HG02623 (cell line): ENCODE measurements at regions not wholly inside any gene's neighbourhood (a gene's known extent, or its start where the extent isn't known, plus 50 kb on each side); places are given as distances from the start of the nearest gene placed in this dataset.
"Not testable (repeated sequence)": the region's sequence is repeated elsewhere in the genome, so short reads cannot be mapped to it uniquely, and the experiment has no call there.

Experiments
- ATAC-seq: cut with Tn5 transposase; IDR thresholded peaks from one replicate; pipeline ENCODE4 v1.9.1; 2021; ENCODE audit warnings: moderate library complexity; ENCODE audit not compliant: unreplicated experiment

DNA sequence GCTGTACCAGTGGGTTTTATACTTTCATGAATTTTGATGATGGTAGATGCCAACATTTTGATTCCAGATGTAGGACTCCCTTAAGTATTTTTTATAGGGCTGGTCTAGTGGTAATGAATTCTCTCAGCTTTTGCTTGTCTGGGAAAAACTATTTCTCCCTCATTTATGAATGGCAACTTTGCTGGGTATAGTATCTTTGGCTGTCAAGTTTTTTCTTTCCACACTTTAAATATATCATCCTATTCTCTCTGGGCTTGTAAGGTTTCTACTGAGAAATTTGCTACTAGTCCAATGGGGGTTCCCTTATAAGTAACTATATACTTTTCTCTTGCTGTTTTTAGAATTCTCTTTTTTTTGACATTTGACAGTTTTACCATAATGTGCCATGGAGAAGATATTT lies 629.3 kb downstream of the NR2F1-AS1 start:
- no peak for ATAC-seq

DNA sequence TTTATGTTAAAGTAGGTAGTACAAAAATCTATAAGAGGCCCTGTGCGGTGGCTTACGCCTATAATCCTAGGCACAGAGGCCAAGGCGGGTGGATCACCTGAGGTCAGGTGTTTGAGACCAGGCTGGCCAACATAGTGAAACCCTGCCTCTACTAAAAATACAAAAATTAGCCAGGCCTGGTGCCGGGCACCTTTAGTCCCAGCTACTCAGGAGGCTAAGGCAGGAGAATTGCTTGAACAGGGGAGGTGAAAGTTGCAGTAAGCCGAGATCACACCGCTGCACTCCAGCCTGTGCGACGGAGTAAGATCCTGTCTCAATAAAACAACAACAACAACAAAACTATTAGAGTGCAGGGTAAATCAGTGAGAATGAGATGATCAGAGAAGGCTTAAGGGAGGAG lies 634.5 kb downstream of the NR2F1-AS1 start:
- ATAC-seq, result no peak

DNA sequence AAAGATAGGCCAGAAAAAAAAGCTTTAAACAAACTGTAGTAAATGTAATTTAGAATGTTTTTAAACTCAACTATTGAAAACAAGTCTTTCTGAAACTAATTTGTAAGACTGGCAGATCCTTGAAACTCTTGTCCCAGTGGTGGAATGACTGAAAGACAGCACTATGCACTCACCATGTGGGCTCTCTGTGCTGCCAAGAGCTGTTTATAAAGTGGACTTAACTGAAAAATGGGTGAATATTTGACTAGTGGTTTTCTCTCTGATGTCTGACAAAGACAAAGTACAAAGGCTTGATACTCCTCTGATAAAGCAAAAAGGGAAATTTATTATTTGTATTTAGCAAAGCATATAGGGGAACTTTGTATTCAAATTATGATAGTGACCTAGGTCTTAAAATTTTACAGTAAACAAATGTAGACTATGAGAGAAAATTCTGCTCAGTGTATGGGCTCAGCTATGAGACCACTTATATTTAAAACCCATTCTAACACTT lies 635.4 kb downstream of the NR2F1-AS1 start:
- ATAC-seq, result no peak

DNA sequence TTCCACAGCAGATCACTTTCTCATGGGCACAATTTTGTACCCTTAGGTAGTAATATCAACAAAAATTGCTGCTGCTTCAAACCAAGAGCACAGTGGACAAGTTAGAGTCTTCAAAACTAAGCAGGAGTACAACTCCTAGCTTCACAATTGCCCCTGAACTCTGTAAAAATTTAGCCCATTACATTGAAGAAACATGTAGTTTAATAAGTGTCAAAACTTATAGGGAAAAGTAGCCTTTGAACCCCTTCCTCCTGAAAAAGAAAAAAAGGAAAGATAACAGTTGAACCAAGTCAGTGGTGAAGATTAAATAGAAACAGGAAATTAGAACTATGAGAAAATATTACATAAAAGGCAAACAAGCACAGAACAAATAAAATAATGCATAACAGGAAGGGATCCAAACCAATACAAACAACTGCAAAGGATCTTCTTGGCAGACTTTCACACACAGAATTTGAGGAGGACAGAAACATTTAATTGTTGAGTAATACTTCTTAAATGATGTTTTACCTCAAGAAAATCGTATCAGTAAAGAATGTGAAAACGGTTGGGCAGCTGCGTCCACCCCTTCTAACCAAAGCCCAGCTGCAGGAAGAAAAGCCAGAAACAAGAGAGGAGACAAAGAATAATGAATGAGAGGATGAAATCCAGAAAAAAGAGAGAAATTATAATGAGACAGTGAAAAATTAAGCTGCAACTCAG lies 636.0 kb downstream of the NR2F1-AS1 start:
- no peak for ATAC-seq

- ATAC-seq, result no peak
Measured at GRCh38 chr5:92944337-92944736, 636.7 kb downstream of the NR2F1-AS1 start.

- ATAC-seq, result no peak
Measured at GRCh38 chr5:92942762-92943161, 638.3 kb downstream of the NR2F1-AS1 start.

DNA sequence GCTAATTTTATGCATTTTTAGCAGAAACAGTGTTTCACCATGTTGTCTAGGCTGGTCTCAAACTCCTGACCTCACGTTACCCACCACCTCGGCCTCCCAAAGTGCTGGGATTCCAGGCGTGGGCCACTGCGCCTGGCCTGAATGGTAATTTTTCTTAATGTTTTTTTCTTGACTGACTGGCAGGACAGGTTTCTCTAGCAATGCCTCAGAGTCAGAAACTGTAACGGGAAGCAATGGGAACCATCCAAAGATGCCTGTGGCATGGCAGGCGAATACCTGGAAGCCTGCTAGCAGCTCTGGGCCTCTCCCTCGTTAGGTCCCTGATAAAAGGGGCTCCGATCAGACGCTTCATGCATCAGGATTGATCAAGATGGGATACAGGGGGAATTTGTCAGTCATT lies 639.2 kb downstream of the NR2F1-AS1 start:
- ATAC-seq, result no peak

DNA sequence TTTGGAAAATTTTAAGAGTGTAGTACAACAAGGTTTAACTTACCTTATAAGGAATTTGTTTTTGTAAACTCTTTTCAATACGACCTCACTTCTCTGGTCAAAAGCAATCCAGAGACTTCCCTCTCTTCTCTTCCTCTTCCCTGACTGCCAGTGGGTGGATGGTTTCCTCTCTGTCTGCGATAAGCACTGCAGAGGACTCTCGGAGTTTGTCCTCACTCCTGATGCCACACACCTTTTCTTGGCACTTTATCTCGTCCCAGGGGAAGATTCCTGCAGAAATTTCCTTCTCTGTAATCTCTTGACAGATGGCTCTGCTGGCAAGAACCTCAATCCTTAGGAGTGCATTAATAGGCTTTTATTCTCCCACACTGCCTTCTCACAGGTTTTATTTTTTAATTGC lies 641.6 kb downstream of the NR2F1-AS1 start:
- no peak for ATAC-seq

DNA sequence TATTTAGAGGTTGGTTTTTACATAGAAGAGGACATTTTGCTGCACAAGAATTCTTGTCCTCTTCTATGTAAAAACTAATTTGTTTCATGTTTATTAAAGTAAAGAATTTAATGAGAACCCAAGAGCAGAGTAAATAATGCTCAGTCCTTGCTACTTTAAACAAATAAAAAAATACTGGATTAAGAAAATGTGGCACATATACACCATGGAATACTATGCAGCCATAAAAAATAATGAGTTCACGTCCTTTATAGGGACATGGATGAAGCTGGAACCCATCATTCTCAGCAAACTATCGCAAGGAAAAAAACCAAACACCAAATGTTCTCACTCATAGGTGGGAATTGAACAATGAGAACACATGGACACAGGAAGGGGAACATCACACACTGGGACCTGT lies 643.6 kb downstream of the NR2F1-AS1 start:
- ATAC-seq, result not testable (repeated sequence)

DNA sequence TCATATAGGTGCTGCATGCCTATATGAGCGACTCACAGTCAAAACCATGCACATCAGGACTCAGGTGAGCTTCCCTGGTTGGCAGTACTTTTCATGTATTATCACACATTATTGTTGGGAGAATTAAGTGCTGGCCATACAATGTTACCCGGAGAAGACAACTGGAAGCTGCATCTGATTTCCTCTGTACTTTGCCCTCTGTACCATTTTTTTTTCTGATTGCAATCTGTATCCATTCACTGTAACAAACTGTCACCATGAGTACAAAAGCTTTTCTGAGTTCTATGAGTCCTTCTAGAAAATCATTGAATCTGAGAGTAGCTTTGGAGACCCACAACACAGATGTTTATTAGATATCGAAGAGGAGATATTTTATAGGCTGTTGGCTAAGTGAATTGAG lies 651.0 kb downstream of the NR2F1-AS1 start:
- no peak for ATAC-seq

GRCh38 chr5:92927291-92927778 lies 653.7 kb downstream of the NR2F1-AS1 start:
- ATAC-seq, result no peak

GRCh38 chr5:92923885-92924284 lies 657.1 kb downstream of the NR2F1-AS1 start:
- no peak for ATAC-seq

DNA sequence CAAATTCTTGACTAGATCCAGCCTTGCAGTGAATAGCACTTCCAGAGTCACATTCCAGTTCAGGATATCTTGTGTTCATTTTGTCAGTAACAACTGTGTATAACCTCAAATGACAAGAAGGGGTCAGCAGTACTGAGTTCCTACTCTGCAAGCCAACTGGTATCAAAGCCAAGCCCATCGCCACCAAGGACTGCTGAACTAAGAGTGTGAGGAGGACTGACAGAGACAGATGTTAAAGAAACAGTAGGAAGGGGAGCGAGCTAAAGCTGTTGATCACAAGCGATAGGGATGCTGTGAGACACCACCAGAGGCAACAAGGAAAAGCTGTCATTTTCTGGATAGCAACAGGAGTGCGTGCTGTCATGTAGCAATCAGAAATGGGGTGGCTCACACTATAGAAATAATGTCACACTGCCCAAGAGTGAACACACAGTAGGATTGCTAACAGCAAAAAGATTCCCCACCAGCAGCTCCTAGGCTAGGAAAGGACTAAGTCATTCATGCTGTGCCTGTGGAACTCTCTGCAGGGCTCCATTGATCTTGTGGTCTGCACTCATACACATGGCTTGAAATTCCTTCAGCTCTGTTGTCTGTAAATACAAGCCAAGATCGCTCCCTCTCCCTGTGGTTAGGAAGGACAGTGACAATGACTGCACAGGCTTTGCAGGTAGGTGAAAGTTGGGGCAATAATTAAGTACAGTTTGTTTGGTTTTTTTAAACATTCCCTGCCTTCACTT lies 658.6 kb downstream of the NR2F1-AS1 start:
- ATAC-seq, result no peak

GRCh38 chr5:92917044-92917443 lies 664.0 kb downstream of the NR2F1-AS1 start:
- ATAC-seq, result no peak

DNA sequence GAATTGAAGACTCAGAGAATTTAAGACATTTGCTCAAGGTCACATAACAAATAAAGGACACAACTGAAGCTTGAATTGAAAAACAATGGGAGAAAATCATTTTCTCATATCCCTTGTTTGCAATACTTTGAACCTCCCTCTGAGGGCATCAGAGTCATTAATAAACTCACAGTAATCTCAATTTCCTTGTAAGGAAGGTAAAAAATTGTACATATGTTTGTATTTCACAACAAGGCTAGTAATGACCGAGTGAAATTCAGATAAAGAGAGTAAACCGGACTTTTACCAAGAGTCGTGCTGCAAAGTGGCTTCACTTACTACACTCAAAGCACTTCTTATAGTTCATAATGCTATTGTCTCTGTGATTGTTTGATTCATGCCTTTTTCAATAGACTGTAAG lies 665.0 kb downstream of the NR2F1-AS1 start:
- no peak for ATAC-seq

DNA sequence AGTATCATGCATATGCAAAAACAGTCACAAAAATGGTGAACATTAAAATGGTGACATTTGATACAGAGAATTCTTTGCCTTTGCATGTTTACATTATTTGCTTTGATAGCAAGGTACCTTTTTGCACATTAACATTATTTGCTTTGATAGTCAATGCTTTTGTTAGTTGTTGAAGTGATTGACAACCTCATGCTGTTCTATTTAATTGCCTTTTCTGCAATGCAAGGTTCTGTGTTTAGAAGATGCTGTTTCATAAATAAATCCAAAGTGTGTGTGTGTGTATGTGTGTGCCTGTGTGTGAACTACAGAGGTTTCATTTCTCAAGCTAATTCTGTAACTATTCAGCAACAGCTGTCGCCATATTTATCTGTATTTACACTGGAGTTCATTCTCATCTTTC lies 668.7 kb downstream of the NR2F1-AS1 start:
- no peak for ATAC-seq

- ATAC-seq, result no peak
Measured at GRCh38 chr5:92911851-92912250, 669.2 kb downstream of the NR2F1-AS1 start.

GRCh38 chr5:92911293-92911692 lies 669.7 kb downstream of the NR2F1-AS1 start:
- no peak for ATAC-seq

GRCh38 chr5:92909602-92909962 lies 671.4 kb downstream of the NR2F1-AS1 start:
- no peak for ATAC-seq

DNA sequence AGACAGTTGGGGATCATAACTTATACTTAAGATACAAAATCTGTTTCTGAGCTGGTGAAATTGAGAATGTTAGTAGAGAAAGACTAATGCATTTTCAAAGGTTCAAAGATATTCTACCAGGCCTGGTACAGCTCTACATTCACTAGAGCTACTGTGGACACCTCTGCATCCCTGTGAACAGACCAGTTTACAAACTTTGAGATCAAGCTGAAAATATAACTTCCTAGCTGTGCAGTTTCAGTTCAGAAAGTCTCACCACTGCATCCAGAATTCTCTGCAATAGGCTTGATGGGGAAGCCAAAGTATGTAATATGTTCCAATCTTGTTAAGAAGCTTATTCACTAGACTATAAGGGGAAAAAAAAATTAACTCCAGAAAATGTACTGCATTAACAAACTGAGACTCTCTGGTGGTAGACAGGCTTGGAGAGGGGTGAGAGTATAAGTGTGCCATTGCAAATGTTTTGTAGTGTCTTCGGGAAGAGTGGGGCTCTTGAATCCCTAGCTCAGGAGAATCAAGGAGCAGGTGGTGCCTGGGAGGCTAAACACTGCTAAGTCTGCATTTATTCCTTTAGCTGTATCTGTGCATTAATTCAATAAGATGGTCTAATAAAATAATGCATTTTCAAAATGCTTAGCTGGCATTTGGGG lies 671.9 kb downstream of the NR2F1-AS1 start:
- no peak for ATAC-seq

- ATAC-seq, result no peak
Measured at GRCh38 chr5:92907938-92908606, 672.9 kb downstream of the NR2F1-AS1 start.
